LNCAP (cell line): ENCODE measurements at regions not wholly inside any gene's neighbourhood (a gene's known extent, or its start where the extent isn't known, plus 50 kb on each side); places are given as distances from the start of the nearest gene placed in this dataset.

Source experiments
- CTCF ChIP-seq: fragments of 450-650 bp; IDR thresholded peaks from 2 replicates; pipeline ENCODE4 v1.5.1; 2017; ENCODE audit warnings: mild to moderate bottlenecking

GRCh38 chr5:56703952-56704351 lies 111.4 kb upstream of the MAP3K1 start:
- no peak for TF ChIP-seq CTCF

- no peak for TF ChIP-seq CTCF
Measured at GRCh38 chr5:56700711-56701110, 114.6 kb upstream of the MAP3K1 start.

- TF ChIP-seq CTCF: no peak
Measured at GRCh38 chr5:56699538-56699937, 115.8 kb upstream of the MAP3K1 start.

- no peak for TF ChIP-seq CTCF
Measured at GRCh38 chr5:56698463-56699381, 116.6 kb upstream of the MAP3K1 start.

GRCh38 chr5:56696900-56697299 lies 118.4 kb upstream of the MAP3K1 start:
- TF ChIP-seq CTCF: no peak

GRCh38 chr5:56693220-56693579 lies 122.1 kb upstream of the MAP3K1 start:
- no peak for TF ChIP-seq CTCF

- TF ChIP-seq CTCF: no peak
Measured at GRCh38 chr5:56692359-56693219, 122.8 kb upstream of the MAP3K1 start.
